ENCODE measurements at regions not wholly inside any gene's neighbourhood (a gene's known extent, or its start where the extent isn't known, plus 50 kb on each side); places are given as distances from the start of the nearest gene placed in this dataset.

- no peak for DNase-seq (ENCODE audit: low read depth)
Observed at GRCh38 chr1:175826705-175827104, 83.3 kb upstream of the TNR start.

DNA sequence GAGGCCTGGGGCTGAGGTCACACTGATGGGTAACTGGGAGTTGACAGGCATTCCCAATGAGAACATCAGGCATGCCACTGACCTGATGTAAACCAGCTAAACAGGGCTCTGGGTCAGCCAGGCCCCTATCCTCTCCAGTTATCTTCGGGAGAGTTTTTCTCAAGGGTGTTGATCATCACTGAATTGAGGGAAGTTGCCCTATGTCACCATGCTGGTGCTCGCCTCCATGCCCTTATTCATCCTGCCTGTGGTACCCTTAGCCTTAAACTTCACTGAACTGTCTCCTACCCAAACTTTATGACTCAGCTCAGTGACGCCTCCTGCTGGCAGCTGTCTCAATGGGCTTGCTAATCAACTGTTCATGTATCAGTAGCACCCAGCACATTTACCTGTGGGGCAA lies 80.7 kb upstream of the TNR start:
- no peak for DNase-seq (ENCODE audit: low read depth)

GRCh38 chr1:175823406-175823805 lies 80.0 kb upstream of the TNR start:
- DNase-seq (ENCODE audit: low read depth) = peak; percentile 31

- DNase-seq (ENCODE audit: low read depth) = peak; percentile 54
Observed at GRCh38 chr1:175822580-175822979, 79.2 kb upstream of the TNR start.

- no peak for DNase-seq (ENCODE audit: low read depth)
Observed at GRCh38 chr1:175820456-175821025, 77.1 kb upstream of the TNR start.

GRCh38 chr1:175818929-175819328 lies 75.5 kb upstream of the TNR start:
- DNase-seq (ENCODE audit: low read depth) = no peak

DNA sequence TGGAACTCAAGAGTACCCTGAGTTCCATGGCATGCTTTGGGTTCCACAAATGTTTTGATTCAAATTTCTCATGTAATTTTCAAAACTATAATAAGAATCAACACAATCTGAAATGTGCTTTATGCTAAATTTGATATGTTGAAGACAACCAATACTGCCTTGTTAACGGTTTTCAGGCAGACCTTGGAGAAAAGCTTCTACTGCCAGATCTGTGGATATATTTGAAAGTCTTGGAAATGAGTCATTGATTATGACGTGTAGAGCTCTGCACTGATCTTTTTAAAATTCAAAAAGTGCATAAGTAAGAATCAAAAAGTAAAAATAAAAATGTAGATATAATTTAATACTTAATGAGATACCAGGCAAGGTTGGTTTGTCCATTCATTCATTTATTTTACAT lies 74.0 kb upstream of the TNR start:
- DNase-seq (ENCODE audit: low read depth) = no peak

GRCh38 chr1:175814885-175815284 lies 71.5 kb upstream of the TNR start:
- DNase-seq (ENCODE audit: low read depth) = no peak

DNA sequence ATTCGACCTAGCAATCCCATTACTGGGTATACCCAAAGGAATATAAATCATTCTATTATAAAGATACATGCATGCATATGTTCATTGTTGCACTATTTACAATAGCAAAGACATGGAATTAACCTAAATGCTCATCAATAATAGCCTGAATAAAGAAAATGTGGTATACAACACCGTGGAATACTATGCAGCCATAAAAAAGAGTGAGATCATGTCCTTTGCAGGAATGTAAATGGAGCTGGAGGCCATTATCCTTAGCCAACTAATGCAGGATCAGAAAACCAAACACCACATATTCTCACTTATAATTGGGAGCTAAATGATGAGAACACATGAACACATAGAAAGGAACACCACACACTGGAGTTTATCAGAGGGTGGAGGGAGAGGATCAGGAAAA lies 69.5 kb upstream of the TNR start:
- no peak for DNase-seq (ENCODE audit: low read depth)

GRCh38 chr1:175810305-175810704 lies 66.9 kb upstream of the TNR start:
- no peak for DNase-seq (ENCODE audit: low read depth)

GRCh38 chr1:175808999-175809398 lies 65.6 kb upstream of the TNR start:
- no peak for DNase-seq (ENCODE audit: low read depth)

DNA sequence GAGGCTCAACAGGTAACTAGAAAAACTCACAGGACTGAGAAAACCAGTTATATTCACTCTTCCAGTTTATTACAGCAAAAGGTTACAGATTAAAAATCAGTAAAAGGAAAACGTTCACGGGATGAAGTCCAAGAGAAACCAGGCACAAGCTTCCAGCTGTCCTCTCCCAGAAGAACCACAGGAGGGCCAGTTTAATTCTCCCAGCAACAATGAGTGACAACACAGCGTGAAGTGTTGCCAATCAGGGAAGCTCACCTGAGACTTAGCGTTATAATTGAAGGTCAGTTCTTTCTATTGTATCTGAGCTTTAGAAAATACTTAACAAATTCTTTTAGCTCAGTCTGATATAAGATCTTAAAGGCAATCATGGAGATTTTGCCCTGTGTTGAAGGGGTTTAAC lies 65.2 kb upstream of the TNR start:
- no peak for DNase-seq (ENCODE audit: low read depth)

DNA sequence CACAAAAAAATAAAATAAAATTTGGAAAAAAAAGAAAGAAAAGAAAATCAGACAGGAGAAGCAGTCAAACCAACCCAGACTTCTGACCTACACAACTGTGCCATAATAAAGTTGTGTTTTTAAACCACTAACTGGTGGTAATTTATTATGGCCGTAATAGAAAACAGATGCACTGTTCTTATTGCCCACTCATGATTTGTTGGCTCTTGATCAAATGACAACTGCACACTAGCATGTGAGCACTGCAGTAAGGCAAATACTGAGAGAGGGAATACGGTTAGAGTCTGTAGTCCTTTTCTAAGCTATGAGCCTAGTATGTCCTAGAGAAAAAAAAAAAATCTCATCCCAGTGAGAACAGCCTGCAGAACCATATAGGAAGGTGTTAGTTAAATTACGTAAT lies 61.2 kb upstream of the TNR start:
- peak; percentile 4 for DNase-seq (ENCODE audit: low read depth)

- DNase-seq (ENCODE audit: low read depth) = no peak
Observed at GRCh38 chr1:175803413-175803812, 60.0 kb upstream of the TNR start.

- no peak for DNase-seq (ENCODE audit: low read depth)
Observed at GRCh38 chr1:175802407-175803123, 59.2 kb upstream of the TNR start.

DNA sequence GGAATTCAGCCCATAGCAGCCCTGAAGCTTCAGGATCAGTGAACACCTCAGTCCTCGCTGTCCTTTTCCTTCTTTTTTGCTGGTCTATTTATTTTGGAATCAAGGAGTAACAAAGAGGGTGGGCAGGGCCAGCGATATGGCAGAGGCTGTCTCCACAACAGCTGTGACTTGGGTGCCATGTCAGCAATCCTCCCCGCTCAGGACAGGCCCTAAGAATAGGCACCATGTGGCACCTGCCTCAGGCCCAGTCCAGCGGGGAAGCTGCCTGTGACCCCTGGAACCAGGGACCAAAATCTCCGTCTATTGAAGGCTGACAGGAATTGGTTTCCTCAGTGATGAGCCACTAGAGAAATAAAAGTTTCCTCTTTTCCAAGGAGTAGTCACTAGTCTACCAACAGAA lies 58.6 kb upstream of the TNR start:
- no peak for DNase-seq (ENCODE audit: low read depth)

GRCh38 chr1:175797576-175797975 lies 54.2 kb upstream of the TNR start:
- DNase-seq (ENCODE audit: low read depth) = no peak

GRCh38 chr1:175794586-175794985 lies 51.2 kb upstream of the TNR start:
- DNase-seq (ENCODE audit: low read depth) = no peak

- DNase-seq (ENCODE audit: low read depth) = no peak
Observed at GRCh38 chr1:175793617-175794016, 50.2 kb upstream of the TNR start.
